ENCODE measurements at regions not wholly inside any gene's neighbourhood (a gene's known extent, or its start where the extent isn't known, plus 50 kb on each side); places are given as distances from the start of the nearest gene placed in this dataset.
"Not testable (repeated sequence)": the region's sequence is repeated elsewhere in the genome, so short reads cannot be mapped to it uniquely, and the experiment has no call there.

- no peak for DNase-seq (ENCODE audit: low spot score)
These were observed 55.3 kb upstream of the NOL4 start for GRCh38 chr18:34280000-34280399.

- DNase-seq (ENCODE audit: low spot score), result no peak
These were observed 55.9 kb upstream of the NOL4 start for GRCh38 chr18:34280653-34281052.

- DNase-seq (ENCODE audit: low spot score), result no peak
These were observed 56.6 kb upstream of the NOL4 start for GRCh38 chr18:34281290-34281689.

GRCh38 chr18:34281722-34282121 lies 57.0 kb upstream of the NOL4 start:
- no peak for DNase-seq (ENCODE audit: low spot score)

- no peak for DNase-seq (ENCODE audit: low spot score)
These were observed 58.8 kb upstream of the NOL4 start for GRCh38 chr18:34283506-34283905.

- DNase-seq (ENCODE audit: low spot score), result no peak
These were observed 63.1 kb upstream of the NOL4 start for GRCh38 chr18:34287825-34288224.

- DNase-seq (ENCODE audit: low spot score), result no peak
These were observed 67.9 kb upstream of the NOL4 start for GRCh38 chr18:34292594-34292993.

GRCh38 chr18:34297287-34297686 lies 72.6 kb upstream of the NOL4 start:
- no peak for DNase-seq (ENCODE audit: low spot score)

GRCh38 chr18:34299828-34300227 lies 75.1 kb upstream of the NOL4 start:
- no peak for DNase-seq (ENCODE audit: low spot score)

- DNase-seq (ENCODE audit: low spot score), result no peak
These were observed 86.8 kb upstream of the NOL4 start for GRCh38 chr18:34311468-34311867.

- DNase-seq (ENCODE audit: low spot score), result no peak
These were observed 90.1 kb upstream of the NOL4 start for GRCh38 chr18:34314847-34315246.

GRCh38 chr18:34315591-34316352 lies 91.1 kb upstream of the NOL4 start:
- DNase-seq (ENCODE audit: low spot score), result no peak

- DNase-seq (ENCODE audit: low spot score), result no peak
These were observed 95.6 kb upstream of the NOL4 start for GRCh38 chr18:34320267-34320666.

GRCh38 chr18:34321066-34321465 lies 96.4 kb upstream of the NOL4 start:
- DNase-seq (ENCODE audit: low spot score), result no peak

- peak; percentile 31 for DNase-seq (ENCODE audit: low spot score)
These were observed 97.9 kb upstream of the NOL4 start for GRCh38 chr18:34322365-34323289.

GRCh38 chr18:34329840-34330239 lies 105.1 kb upstream of the NOL4 start:
- DNase-seq (ENCODE audit: low spot score), result no peak

- no peak for DNase-seq (ENCODE audit: low spot score)
These were observed 105.6 kb upstream of the NOL4 start for GRCh38 chr18:34330308-34330707.

GRCh38 chr18:34330907-34331306 lies 106.2 kb upstream of the NOL4 start:
- DNase-seq (ENCODE audit: low spot score), result not testable (repeated sequence)

- not testable (repeated sequence) for DNase-seq (ENCODE audit: low spot score)
These were observed 106.6 kb upstream of the NOL4 start for GRCh38 chr18:34331343-34331742.

GRCh38 chr18:34339155-34339554 lies 114.4 kb upstream of the NOL4 start:
- DNase-seq (ENCODE audit: low spot score), result no peak

- peak; percentile 10 for DNase-seq (ENCODE audit: low spot score)
These were observed 118.2 kb upstream of the NOL4 start for GRCh38 chr18:34342960-34343359.

GRCh38 chr18:34345738-34346137 lies 121.0 kb upstream of the NOL4 start:
- no peak for DNase-seq (ENCODE audit: low spot score)

- DNase-seq (ENCODE audit: low spot score), result no peak
These were observed 126.1 kb upstream of the NOL4 start for GRCh38 chr18:34350778-34351177.

All from AG08395 (cell line).